GM18520 (cell line): ENCODE measurements at regions not wholly inside any gene's neighbourhood (a gene's known extent, or its start where the extent isn't known, plus 50 kb on each side); places are given as distances from the start of the nearest gene placed in this dataset.

Experiments used
- ATAC-seq: cut with Tn5 transposase; IDR thresholded peaks from one replicate; pipeline ENCODE4 v1.9.1; 2021; ENCODE audit not compliant: unreplicated experiment

DNA sequence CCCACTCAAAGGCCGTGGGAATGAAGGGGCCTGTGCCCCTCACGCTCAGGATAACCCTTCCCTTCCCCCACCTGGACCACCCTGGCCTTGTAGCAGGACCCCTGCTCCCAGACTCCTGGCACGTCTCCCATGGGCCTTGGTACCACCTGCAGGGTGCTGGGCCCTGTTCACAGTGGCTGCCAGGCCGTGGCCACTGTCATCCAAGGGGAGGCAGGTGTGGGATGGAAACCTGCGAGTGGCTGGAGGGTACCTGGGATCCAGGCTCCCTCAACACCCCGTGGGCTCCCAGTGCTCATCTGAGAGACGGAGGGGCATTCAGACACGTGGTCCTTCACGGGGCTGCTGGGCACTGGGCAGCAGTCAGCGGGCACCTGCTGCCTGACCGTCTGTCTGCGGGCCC is 75.6 kb upstream of the CIBAR2 start:
- ATAC-seq = no peak

DNA sequence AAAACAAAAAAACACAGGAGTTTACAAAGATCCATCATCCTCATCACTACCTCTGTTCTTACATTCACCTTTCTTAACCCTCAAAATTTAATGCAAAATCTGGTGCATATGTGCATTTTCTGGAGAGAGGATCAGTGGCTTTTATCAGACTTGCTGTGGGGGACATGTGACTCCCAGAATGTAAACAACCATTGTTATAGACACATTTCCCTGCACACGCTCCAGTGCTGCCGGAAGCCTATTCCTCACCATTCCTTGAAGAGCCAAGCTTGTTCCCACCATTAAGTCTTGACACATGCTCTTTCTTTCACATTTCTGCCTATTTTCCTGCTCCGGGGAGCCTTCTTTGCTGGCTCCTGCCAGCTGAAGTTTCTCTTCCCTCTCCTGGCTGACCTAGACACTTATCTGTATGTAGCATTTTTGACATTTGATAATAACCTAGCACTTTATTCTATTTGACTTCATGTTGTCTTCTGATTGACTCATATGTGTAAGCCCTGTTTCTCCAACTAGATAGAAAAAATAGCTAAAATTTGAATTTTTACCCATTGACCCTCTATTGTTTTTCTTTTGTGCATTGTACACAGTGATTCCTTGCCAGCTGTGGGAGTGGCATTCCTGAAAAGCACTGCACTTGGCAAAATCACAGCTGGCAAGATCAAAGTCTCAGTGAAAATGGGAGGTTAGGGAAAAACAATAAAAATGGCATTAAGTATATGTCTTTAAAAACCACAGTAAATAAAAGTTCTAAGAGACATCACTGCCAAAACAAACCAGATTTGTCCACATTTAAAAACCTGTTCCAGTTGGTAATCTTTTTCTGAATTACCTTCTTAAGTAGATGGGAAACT is 76.8 kb upstream of the CIBAR2 start:
- ATAC-seq = no peak

DNA sequence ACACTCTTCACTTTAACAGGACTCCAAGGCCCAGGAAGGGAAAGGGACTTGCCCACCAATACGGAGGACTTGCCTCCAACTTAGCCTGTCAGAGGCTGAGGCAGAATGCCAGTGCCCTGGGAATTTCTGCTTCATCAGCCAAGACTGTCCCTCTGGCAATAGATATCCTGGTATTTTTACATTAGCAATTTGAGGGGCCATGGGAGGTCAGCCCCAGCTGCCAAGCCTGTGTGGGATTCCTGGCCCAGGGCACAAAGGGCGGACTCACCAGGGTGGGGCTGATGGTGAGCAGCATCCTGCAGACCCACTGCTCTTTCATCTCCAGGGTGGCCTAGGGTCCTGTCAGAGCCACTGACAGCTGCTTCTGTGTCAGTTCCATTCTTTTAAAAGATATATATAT is 78.3 kb upstream of the CIBAR2 start:
- ATAC-seq = no peak

- no peak for ATAC-seq
These were observed 79.2 kb upstream of the CIBAR2 start for GRCh38 chr16:85191341-85191965.

DNA sequence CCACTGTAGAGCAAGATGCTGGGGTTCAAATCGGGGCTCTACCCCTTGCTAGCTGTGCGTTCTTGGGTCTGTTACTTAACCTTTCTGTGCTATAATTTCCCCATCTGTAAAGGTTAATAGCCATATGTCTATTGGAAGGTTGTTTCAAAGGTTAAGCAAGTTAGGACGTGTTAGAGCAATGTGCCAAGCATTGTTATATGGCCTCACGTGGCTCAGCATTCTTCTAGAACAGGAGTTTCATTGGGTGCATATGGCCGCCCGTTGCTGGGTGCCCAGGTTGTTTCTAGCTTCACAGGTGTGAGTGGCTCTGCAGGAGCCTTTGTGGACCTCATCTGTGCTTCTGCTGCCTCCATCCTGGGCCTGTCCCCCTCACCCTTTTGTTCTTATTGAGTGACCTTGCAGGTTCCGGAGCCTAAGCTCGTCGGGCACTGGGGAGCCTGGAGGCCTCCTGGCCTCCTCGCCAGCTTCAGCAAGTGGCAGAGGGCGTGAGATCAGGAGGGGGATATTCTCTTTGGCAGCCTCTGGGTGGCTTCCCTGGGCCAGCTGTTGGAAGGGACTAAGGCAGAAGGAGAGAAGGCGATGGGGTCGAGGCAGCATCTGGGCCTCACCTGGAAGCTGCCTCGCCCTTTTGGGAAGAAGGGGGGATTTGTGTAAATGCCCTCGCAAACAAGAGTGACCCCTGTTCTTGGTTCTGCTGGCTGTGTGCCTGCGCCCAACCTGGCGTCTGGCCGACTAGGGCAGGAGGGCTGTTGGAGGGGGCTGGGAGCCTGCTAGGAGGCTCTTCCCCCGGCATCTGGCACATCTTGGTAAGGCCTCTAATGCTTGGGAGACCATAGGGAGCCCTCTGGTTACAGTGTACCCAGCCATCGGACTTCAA is 80.2 kb upstream of the CIBAR2 start:
- no peak for ATAC-seq

- ATAC-seq = no peak
These were observed 80.8 kb upstream of the CIBAR2 start for GRCh38 chr16:85193115-85193493.

- no peak for ATAC-seq
These were observed 81.6 kb upstream of the CIBAR2 start for GRCh38 chr16:85193876-85194275.

DNA sequence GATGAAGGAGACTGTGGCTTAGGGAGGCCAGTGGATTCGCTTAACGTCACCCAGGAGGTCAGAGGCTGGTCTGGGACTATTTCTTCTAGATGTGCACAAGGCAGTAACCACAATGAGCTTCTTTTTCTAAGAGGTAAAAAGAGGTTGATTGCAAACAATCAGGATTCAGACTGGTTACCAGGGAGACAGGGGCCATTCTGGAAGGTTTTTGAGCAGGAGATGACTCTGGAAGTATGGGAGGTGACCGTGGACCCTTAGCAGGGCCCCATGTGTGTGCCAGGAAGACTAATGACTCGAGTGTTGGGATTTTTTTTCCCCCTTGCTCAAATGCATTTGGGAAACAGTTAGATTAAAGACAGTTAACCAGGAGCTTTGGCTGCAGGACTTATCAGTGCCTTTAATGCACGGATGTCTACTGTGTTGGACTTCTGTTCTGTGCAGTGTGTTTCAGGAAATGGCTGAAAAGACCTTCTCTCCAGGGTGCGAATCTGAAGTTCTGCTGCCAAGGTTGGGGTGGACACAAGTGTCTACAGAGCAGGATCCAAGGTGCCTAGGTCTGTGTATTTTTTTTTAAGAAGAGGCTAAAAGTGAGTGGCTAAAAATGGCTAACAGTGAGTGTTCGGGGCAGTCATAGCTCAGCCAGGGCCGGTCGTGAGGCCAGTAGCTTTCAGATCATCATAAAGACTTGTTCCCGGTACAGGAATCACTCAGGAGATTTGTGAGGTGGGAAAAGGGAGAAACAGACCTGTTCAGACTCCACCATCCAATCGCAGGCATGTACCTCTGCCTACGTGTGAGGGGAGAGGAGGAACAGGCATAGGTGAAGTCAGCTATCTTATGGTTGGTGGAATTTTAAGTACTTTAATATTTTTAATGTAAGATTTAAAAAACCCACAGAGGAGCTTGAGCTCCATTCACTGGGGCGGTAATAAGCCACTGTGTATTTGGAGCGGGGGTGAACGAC is 82.3 kb upstream of the CIBAR2 start:
- no peak for ATAC-seq

GRCh38 chr16:85195271-85195647 is 83.0 kb upstream of the CIBAR2 start:
- ATAC-seq = no peak

GRCh38 chr16:85195900-85196772 is 83.9 kb upstream of the CIBAR2 start:
- ATAC-seq = no peak

GRCh38 chr16:85196976-85197375 is 84.7 kb upstream of the CIBAR2 start:
- no peak for ATAC-seq

DNA sequence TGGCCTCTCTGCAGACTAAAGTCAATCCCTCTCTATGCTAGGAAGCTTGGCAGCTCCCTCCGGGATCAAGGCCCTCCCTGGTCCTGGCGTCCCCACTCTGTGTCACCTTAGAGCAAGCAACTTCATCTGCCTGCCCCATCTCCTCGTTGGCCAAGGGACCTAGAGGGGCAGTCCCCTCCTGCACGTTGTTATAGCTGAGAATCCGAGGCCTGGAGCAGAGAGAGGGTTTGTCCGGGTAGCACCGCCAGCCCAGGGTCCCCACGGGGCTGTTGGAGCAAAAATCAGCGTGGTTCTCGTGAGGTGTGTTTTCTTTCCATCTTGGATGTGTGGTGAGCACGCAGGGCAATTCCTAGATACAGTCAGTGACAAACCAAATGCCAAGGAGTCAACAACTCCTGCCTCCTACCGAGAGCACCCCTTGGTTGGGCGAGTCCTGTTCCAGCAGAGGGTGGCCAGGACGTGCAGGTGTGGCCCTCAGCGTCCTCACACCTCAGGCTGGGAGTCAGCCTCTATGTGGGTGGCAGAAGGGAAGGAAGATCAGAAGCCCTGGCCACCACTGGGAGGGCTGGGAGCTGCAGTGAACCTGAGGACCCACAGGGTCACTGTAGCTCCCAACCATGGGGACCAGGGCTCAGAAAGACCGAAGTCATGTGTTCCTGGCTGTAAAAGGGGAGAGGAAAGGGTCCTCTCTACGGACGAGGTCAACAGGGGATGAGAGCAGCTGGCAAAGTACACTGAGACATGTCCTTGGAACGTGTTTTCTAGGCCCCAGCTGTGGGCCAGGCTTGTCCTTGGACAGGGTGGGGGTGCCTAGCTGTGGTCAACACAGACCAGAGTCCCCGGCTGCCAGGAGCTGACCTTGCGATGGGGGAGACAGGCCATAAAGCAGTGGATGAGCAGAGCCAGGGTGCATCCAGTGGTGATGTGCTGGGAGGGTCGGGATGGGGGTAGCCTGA is 85.6 kb upstream of the CIBAR2 start:
- no peak for ATAC-seq

DNA sequence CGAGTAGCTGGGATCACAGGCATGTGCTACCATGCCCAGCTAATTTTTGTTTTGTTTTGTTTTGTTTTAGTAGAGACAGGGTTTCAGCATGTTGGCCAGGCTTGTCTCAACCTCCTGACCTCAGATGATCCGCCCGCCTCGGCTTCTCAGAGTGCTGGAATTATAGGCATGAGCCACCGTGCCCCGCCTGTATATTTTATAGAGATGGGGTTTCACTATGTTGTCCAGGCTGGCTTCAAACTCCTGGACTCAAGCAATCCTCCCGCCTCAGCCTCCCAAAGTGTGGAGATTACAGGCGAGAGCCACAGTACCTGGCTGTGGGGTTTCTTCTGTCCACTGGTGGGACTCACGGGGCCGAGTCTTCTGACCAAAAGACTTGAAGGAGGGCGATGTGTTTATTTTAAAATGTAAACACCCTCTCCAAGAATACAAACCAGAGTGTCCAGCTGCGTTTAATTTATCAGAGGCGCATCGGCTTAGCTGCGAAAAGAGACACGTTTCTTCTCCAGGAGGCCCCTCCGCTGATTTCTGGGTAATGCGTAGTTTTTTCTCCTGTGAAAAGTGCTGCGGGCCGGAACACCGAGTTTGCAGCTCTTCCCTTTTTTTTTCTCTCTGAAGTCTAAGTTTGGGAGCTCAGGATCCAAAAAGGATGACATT is 86.9 kb upstream of the CIBAR2 start:
- ATAC-seq = no peak

GRCh38 chr16:85199880-85200279 is 87.6 kb upstream of the CIBAR2 start:
- no peak for ATAC-seq

GRCh38 chr16:85200471-85201278 is 88.4 kb upstream of the CIBAR2 start:
- no peak for ATAC-seq

DNA sequence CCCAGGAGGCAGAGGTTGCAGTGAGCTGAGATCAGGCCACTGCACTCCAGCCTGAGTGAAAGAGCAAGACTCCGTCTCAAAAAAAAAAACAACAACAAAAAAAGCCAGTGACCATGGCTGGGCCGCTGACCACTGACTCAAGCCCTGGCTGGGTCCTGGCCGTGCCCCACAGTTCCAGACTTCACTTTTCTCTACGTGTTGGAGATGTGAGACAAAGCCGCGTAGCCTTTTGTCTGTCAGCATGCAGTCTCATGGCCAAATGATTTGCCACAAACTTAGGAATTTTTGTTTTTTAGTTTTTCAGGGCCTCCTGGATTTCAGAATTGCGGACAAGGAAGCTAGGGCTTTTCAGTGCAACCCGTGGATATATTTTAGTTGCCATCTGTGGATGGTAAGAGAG is 89.3 kb upstream of the CIBAR2 start:
- no peak for ATAC-seq

GRCh38 chr16:85202051-85202601 is 89.9 kb upstream of the CIBAR2 start:
- no peak for ATAC-seq
